Prostate gland (tissue), 2 donors: ENCODE measurements at regions not wholly inside any gene's neighbourhood (a gene's known extent, or its start where the extent isn't known, plus 50 kb on each side); places are given as distances from the start of the nearest gene placed in this dataset.

Experiments
- POLR2A ChIP-seq: fragments of 450-650 bp; IDR thresholded peaks from one replicate; pipeline ENCODE4 v1.6.1; 2016; ENCODE audit warnings: antibody characterized with exemption, mild to moderate bottlenecking
- POLR2AphosphoS5 ChIP-seq: sonication (generic); formaldehyde crosslinking; IDR thresholded peaks from one replicate; pipeline ENCODE4 v1.6.1; 2017; ENCODE audit warnings: antibody characterized with exemption
- TF ChIP-seq, protein P1 (sequence below), 4 experiments: fragments of 200-600 bp in 2 of 4; fragments of 450-650 bp in 2 of 4; sonication (generic) in 2 of 4; IDR thresholded peaks; 1 replicate in 3 of 4; 2 replicates in 1 of 4; pipeline ENCODE4 v1.5.1; 2016 to 2019; ENCODE audit warnings: antibody characterized with exemption in 4 of 4, mild to moderate bottlenecking in 2 of 4, moderate library complexity in 2 of 4

DNA sequence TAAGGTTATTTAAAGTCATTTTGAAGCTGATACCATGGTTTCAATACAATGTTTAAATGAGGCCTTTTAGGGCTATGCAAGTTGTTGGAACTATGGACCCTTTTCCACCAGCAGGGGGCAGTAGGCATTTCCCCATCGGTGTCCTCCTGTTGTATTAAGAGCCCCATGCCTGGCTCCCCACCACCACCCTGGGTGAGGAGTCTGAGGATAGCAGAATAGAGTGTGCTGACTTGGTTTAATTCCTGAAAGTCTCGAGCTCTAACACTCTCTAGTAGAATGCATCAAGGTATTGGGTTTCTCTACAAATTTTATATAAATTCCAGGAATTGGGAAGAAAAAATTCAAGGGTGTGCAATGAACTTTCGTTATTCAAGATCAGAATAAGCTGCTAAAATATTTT lies 234.8 kb upstream of the JADE1 start:
- TF ChIP-seq, protein P1, sequence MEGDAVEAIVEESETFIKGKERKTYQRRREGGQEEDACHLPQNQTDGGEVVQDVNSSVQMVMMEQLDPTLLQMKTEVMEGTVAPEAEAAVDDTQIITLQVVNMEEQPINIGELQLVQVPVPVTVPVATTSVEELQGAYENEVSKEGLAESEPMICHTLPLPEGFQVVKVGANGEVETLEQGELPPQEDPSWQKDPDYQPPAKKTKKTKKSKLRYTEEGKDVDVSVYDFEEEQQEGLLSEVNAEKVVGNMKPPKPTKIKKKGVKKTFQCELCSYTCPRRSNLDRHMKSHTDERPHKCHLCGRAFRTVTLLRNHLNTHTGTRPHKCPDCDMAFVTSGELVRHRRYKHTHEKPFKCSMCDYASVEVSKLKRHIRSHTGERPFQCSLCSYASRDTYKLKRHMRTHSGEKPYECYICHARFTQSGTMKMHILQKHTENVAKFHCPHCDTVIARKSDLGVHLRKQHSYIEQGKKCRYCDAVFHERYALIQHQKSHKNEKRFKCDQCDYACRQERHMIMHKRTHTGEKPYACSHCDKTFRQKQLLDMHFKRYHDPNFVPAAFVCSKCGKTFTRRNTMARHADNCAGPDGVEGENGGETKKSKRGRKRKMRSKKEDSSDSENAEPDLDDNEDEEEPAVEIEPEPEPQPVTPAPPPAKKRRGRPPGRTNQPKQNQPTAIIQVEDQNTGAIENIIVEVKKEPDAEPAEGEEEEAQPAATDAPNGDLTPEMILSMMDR (IDR thresholded peaks at IDR 0.05) = peak; percentile 35 to 80 (median 63)
- peak; percentile 33 for TF ChIP-seq POLR2AphosphoS5
- no peak for TF ChIP-seq POLR2A
